Heart left ventricle (tissue), 16 donors: ENCODE measurements at regions not wholly inside any gene's neighbourhood (a gene's known extent, or its start where the extent isn't known, plus 50 kb on each side); places are given as distances from the start of the nearest gene placed in this dataset.

Experiments used
- ATAC-seq, 4 donors: fragments of 200-7000 bp; cut with Tn5 transposase; one replicate each; pipeline ENCODE4 v1.9.1; 2020 to 2022; ENCODE audit warnings: moderate library complexity in 4 of 4, mild to moderate bottlenecking in 3 of 4, moderate number of reproducible peaks in 1 of 4
- DNase-seq, 5 donors: peaks; one replicate each; pipeline ENCODE4 v3.0.0-alpha.2; 2020
- H3K27ac ChIP-seq, 12 donors: fragments of 200-600 bp; sonication (generic) in 4 of 12; one replicate each; pipeline versions ENCODE4 v1.5.0 to v1.8.0; 2016 to 2022; ENCODE audit warnings: mild to moderate bottlenecking in 2 of 12
- H3K27me3 ChIP-seq, 9 donors: fragments of 200-600 bp; sonication (generic) in 2 of 9; one replicate each; pipeline versions ENCODE4 v1.5.1 to v1.8.0; 2016 to 2022; ENCODE audit warnings: mild to moderate bottlenecking in 3 of 9
- H3K36me3 ChIP-seq, 9 donors: fragments of 200-600 bp; sonication (generic) in 2 of 9; one replicate each; pipeline versions ENCODE4 v1.5.0 to v1.8.0; 2018 to 2022; ENCODE audit warnings: mild to moderate bottlenecking in 2 of 9
- H3K4me1 ChIP-seq, 12 donors: fragments of 200-600 bp; sonication (generic) in 4 of 12; one replicate each; pipeline versions ENCODE4 v1.5.0 to v1.8.0; 2016 to 2022; ENCODE audit warnings: mild to moderate bottlenecking in 3 of 12
- H3K4me3 ChIP-seq, 12 donors: fragments of 200-600 bp; sonication (generic) in 4 of 12; one replicate each; pipeline versions ENCODE4 v1.5.0 to v1.8.0; 2017 to 2022; ENCODE audit warnings: mild to moderate bottlenecking in 9 of 12, moderate library complexity in 4 of 12
- H3K9me3 ChIP-seq, 12 donors: fragments of 200-600 bp; sonication (generic) in 4 of 12; one replicate each; pipeline versions ENCODE4 v1.5.0 to v1.8.0; 2016 to 2022; ENCODE audit warnings: mild to moderate bottlenecking in 1 of 12
- CTCF ChIP-seq, 12 donors: fragments of 200-600 bp; sonication (generic) in 4 of 12; IDR thresholded peaks; one replicate each; pipeline versions ENCODE4 v1.5.0 to v1.8.0; 2018 to 2022; ENCODE audit warnings: antibody characterized with exemption in 12 of 12, mild to moderate bottlenecking in 5 of 12
- POLR2A ChIP-seq, 2 donors: fragments of 450-650 bp; IDR thresholded peaks; one replicate each; pipeline ENCODE4 v1.6.1; 2017; ENCODE audit warnings: antibody characterized with exemption in 2 of 2, mild to moderate bottlenecking in 2 of 2, moderate library complexity in 2 of 2
- WGBS, 4 donors: extraction: QIAGEN DNeasy Blood & Tissue Kit in 2 of 4; methylation state at CpG; one replicate each; pipeline versions ENCODE4 v1.1.5 to v1.1.7; 2013 to 2018; 5-methylcytosine and 5-hydroxymethylcytosine counted together
- intact Hi-C, 10 donors: fragments of 100-400 bp; cut with DNase I; formaldehyde crosslinking; loops; one replicate each; pipeline versions ENCODE4 v1.11.1 to v1.14.2; 2022
- donor health status: ischemic (EF 13 %, LVEDD 7.1; RV severe dilation, severe dysfunction).
- donor health status: healthy with polysubstance abuse.
- donor health status: DM: no; HTN: yes; CAD: no.
- donor health status: DM: no; HTN: no; CAD: no.
- donor health status: ischemic (EF 25% LVEDD 6.9; RV normal size, moderate dysfunction).
- donor health status: ischemic (EF 25% LVEDD 5.7; RV mildly dilated, moderate dysfunction).
- donor health status: healthy.
- donor health status: DM: yes; HTN: yes; CAD: no.
- donor health status: ischemic (EF 35%, LVEDD 5.7; RV mildly dilated, moderate dysfunction).
- donor health status: nonischemic (EF 11% LVEDD 7.7; RV severe dilation, severe dysfunction).
- donor health status: DM: yes; HTN: yes; CAD: no.
- donor health status: PGD.
- donor health status: ischemic (EF 29% LVEDD 5.4; RV normal size, mild dysfunction).
- donor health status: nonischemic (EF 23%, LVEDD 6.1; RV moderate dilation, normal function).

DNA sequence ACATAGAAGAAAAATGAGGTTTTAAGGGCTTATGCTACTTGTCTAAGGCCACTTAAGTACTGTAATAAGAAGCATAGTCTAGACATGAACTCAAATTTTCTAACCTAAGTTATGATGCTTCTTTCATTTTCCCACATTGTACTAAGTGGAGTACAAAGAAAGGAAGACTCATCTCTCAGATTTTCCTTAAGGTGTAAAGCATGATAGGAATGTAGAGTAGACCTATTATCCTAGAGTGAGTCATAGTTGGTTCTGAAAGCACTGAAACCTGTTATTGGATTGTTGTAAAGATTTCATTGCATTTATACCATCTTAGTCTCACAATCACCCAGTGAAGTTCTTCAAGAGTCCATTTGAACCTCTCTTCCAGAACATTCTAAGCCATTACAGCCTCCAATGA lies 343.8 kb downstream of the TOX3 start:
- intact Hi-C loops: no loop called here
- Histone ChIP-seq H3K9me3 (no peaks in the 10 kb centered on the region), H3K4me3 (no peak overlapping the region), H3K4me1 (no peaks in the 10 kb centered on the region), H3K27me3 (no peaks in the 10 kb centered on the region), H3K36me3 (no peaks in the 10 kb centered on the region), H3K27ac (no peak overlapping the region)
- DNase-seq (no peak), ATAC-seq (no peak)
- no peak for TF ChIP-seq CTCF (IDR thresholded peaks at IDR 0.05)
- no peak for TF ChIP-seq POLR2A (IDR thresholded peaks at IDR 0.05)

- 88 to 93% (median 89%) methylated on average over 2 of the region's 2 CpGs for WGBS, 4 donors
- intact Hi-C loops: loop anchor here in 9 of 10 donors (5.0 to 10.0 kb wide), 4 partner anchors 126 to 831 kb away; no protein-coding TSS in a partner anchor
Measured at GRCh38 chr16:52193441-52193840, 353.5 kb downstream of the TOX3 start.

DNA sequence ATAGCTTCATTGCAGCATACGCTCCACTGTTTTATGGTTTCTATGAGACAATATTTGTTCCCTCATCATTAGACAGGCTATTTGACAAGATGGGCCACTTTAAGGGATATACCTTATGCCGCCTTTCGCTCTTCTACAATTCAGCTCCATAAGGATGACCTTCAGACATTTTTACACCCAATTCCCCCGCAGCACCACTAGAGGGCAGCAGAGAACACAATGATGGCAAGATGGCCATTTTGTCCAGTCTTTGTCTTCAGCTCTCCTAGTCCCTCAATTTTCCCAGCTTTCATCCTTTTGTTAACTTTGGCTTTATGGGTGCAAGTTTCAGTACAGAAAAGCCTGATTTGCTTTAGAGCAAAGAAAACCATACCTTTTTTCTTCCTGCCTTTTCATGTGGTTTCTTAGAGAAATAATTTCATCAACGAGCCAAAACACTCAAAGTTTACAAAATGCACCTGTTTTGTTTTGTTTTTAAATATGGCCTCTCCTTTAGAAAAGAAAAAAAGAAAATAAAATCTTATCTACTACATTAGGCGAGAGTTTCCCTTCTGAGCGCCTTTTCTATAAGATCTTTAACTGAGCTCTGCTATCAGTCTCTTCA lies 355.3 kb downstream of the TOX3 start:
- 48 to 56% (median 51%) methylated on average over 7 of the region's 7 CpGs for WGBS, 4 donors
- intact Hi-C loops: loop anchor here (1.0 to 10.0 kb wide), 7 partner anchors 124 to 833 kb away; no protein-coding TSS in a partner anchor
- H3K36me3 ChIP-seq: no peaks in the 10 kb centered on the region
- H3K9me3 ChIP-seq: no peaks in the 10 kb centered on the region
- H3K27ac ChIP-seq: no peak overlapping the region
- no peaks in the 10 kb centered on the region for H3K4me1 ChIP-seq
- H3K27me3 ChIP-seq: peaks cover 0 to 6% (median 0%) of the 10 kb centered on the region in 9 donors
- no peak overlapping the region for H3K4me3 ChIP-seq
- TF ChIP-seq CTCF (IDR thresholded peaks at IDR 0.05) (peak; percentile 73 to 95 (median 88)), POLR2A (IDR thresholded peaks at IDR 0.05) (no peak)
- ATAC-seq: peak in 3 of 4 donors; percentile 39 to 57 (median 51)
- peak in 4 of 5 donors; percentile 23 to 61 (median 30) for DNase-seq

More at GRCh38 chr16:52193441-52193840, 353.5 kb downstream of the TOX3 start:
- Histone ChIP-seq H3K9me3 (no peaks in the 10 kb centered on the region), H3K4me3 (no peak overlapping the region), H3K4me1 (no peaks in the 10 kb centered on the region), H3K27me3 (peaks cover 0 to 6% (median 0%) of the 10 kb centered on the region in 9 donors), H3K36me3 (no peaks in the 10 kb centered on the region), H3K27ac (no peak overlapping the region)
- ATAC-seq (no peak), DNase-seq (no peak)
- TF ChIP-seq POLR2A (IDR thresholded peaks at IDR 0.05) (no peak), CTCF (IDR thresholded peaks at IDR 0.05) (no peak)

- no peaks in the 10 kb centered on the region for H3K9me3 ChIP-seq
- DNase-seq: no peak
- no peaks in the 10 kb centered on the region for H3K4me1 ChIP-seq
- H3K4me3 ChIP-seq: no peak overlapping the region
- no peaks in the 10 kb centered on the region for H3K36me3 ChIP-seq
- ATAC-seq: no peak
- no peak overlapping the region for H3K27ac ChIP-seq
- 76 to 88% (median 84%) methylated on average over 3 of the region's 3 CpGs for WGBS, 4 donors
- intact Hi-C loops: loop anchor here in 1 of 10 donors (10.0 kb wide), 1 partner anchor 830 kb away; no protein-coding TSS in a partner anchor
- TF ChIP-seq POLR2A (IDR thresholded peaks at IDR 0.05) (no peak), CTCF (IDR thresholded peaks at IDR 0.05) (no peak)
- no peaks in the 10 kb centered on the region for H3K27me3 ChIP-seq
Measured at GRCh38 chr16:52184336-52184735, 362.6 kb downstream of the TOX3 start.
